VCaP (cell line): ENCODE measurements at regions not wholly inside any gene's neighbourhood (a gene's known extent, or its start where the extent isn't known, plus 50 kb on each side); places are given as distances from the start of the nearest gene placed in this dataset.

Experiments used
- H3K27ac ChIP-seq: fragments of 450-650 bp; 2 replicates; pipeline ENCODE4 v1.5.1; 2017
- CTCF ChIP-seq: fragments of 450-650 bp; conservative IDR thresholded peaks from 2 replicates; pipeline ENCODE4 v1.5.1; 2017; ENCODE audit warnings: mild to moderate bottlenecking, moderate library complexity

- TF ChIP-seq CTCF, result no peak
- H3K27ac ChIP-seq, result no peak overlapping the region
Observed at GRCh38 chr17:11121341-11121985, 119.5 kb upstream of the SHISA6 start.

GRCh38 chr17:11109106-11109505 is 131.9 kb upstream of the SHISA6 start:
- no peak for TF ChIP-seq CTCF
- no peak overlapping the region for H3K27ac ChIP-seq

- TF ChIP-seq CTCF, result no peak
- H3K27ac ChIP-seq, result no peak overlapping the region
Observed at GRCh38 chr17:11105141-11105540, 135.9 kb upstream of the SHISA6 start.

DNA sequence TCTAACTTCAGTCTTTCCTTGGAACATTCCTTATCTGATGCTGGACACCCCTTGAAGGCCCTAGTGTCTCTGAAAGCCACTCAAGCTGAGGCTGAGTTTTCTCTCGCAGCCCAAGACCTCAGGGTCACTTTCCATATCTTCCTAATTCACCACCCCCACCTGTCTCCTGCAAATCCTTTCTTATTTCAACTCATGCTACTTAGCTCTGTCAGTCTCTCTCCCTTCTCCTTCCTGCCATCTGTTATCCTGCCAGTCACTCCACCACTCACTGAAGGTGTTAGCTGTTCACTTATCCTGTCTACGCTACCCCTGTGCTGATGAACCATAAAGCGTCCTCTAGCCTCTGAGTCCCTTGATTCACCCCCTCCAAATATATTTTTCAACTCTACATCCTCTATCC is 143.9 kb upstream of the SHISA6 start:
- TF ChIP-seq CTCF, result no peak
- no peak overlapping the region for H3K27ac ChIP-seq

- no peak overlapping the region for H3K27ac ChIP-seq
- no peak for TF ChIP-seq CTCF
Observed at GRCh38 chr17:11094331-11094730, 146.7 kb upstream of the SHISA6 start.

GRCh38 chr17:11086646-11087340 is 154.2 kb upstream of the SHISA6 start:
- H3K27ac ChIP-seq, result no peak overlapping the region
- no peak for TF ChIP-seq CTCF

DNA sequence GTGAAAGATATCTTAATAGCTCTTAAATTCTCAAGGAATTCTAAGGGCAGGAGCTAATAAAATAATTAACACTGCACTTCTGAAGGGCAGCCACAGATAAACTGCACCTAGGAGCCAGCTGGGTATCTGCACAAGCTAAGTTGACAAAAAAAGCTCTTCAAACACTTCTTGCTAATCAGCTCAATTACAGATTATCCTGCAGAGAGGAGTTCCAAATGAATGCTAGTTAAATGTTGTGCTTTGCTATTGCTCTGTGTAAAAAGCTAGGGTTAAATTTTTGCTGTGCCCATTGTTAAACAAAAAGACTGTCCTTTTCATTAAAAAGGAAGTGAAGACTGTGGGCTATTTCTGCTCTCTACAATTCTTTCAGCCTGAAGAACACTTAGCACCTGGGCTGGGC is 158.5 kb upstream of the SHISA6 start:
- no peak overlapping the region for H3K27ac ChIP-seq
- no peak for TF ChIP-seq CTCF
